CD14-positive monocyte (primary cell): ENCODE measurements at regions not wholly inside any gene's neighbourhood (a gene's known extent, or its start where the extent isn't known, plus 50 kb on each side); places are given as distances from the start of the nearest gene placed in this dataset.
"Not testable (repeated sequence)": the region's sequence is repeated elsewhere in the genome, so short reads cannot be mapped to it uniquely, and the experiment has no call there.

ENCODE experiments used
- DNase-seq, 3 donors: peaks; one replicate each; pipeline ENCODE4 v3.0.0-alpha.2; 2011 to 2022
- H2AFZ ChIP-seq: 2 replicates; pipeline ENCODE4 v1.6.0; 2012; ENCODE audit warnings: mild to moderate bottlenecking, low read depth, low read length, inconsistent platforms; ENCODE audit not compliant: insufficient read depth, poor library complexity, severe bottlenecking
- H3K27ac ChIP-seq, 2 donors: 1 replicate in 1 of 2; 2 replicates in 1 of 2; pipeline ENCODE4 v1.5.1; 2012 to 2013; ENCODE audit warnings: low read length in 2 of 2, control low read depth in 1 of 2, inconsistent platforms in 1 of 2, low read depth in 1 of 2, mild to moderate bottlenecking in 1 of 2
- H3K27me3 ChIP-seq, 2 donors: one replicate each; pipeline versions ENCODE4 v1.6.0 to v1.6.1; 2011 to 2013; ENCODE audit warnings: low read length in 2 of 2; ENCODE audit not compliant: control insufficient read depth in 2 of 2, insufficient read depth in 2 of 2
- H3K36me3 ChIP-seq, 2 donors: replicated peaks in 1 of 2; 1 replicate in 1 of 2; 2 replicates in 1 of 2; pipeline versions ENCODE4 v1.5.1 to v1.6.1; 2012 to 2013; ENCODE audit warnings: low read length in 2 of 2, control low read depth in 1 of 2, inconsistent platforms in 1 of 2, mild to moderate bottlenecking in 1 of 2; ENCODE audit not compliant: insufficient read depth in 2 of 2, control insufficient read depth in 1 of 2
- H3K4me1 ChIP-seq, 2 donors: 1 replicate in 1 of 2; 2 replicates in 1 of 2; pipeline versions ENCODE4 v1.5.1 to v1.6.1; 2012 to 2013; ENCODE audit warnings: low read length in 2 of 2, control low read depth in 1 of 2, inconsistent platforms in 1 of 2, mild to moderate bottlenecking in 1 of 2, moderate library complexity in 1 of 2; ENCODE audit not compliant: insufficient read depth in 2 of 2, control insufficient read depth in 1 of 2
- H3K4me2 ChIP-seq: replicated peaks from 2 replicates; pipeline ENCODE3; 2012; ENCODE audit warnings: low read length, moderate library complexity, mild to moderate bottlenecking; ENCODE audit not compliant: poor library complexity, severe bottlenecking; ENCODE audit errors: extremely low read depth
- H3K4me3 ChIP-seq, 3 experiments: fragments of 200-600 bp in 1 of 3; sonication (generic) in 1 of 3; replicated peaks in 1 of 3; 1 replicate in 2 of 3; 2 replicates in 1 of 3; pipeline ENCODE4 v1.5.1; 2011 to 2013; ENCODE audit warnings: low read length in 3 of 3, mild to moderate bottlenecking in 3 of 3, control low read depth in 2 of 3, low read depth in 2 of 3, inconsistent platforms in 1 of 3, moderate library complexity in 1 of 3
- H3K79me2 ChIP-seq: 2 replicates; pipeline ENCODE4 v1.6.0; 2012; ENCODE audit warnings: mild to moderate bottlenecking, control low read depth, inconsistent platforms, low read length, moderate library complexity; ENCODE audit not compliant: insufficient read depth
- H3K9ac ChIP-seq: 2 replicates; pipeline ENCODE4 v1.6.0; 2017; ENCODE audit warnings: low read length, mild to moderate bottlenecking; ENCODE audit not compliant: insufficient read depth, poor library complexity, severe bottlenecking
- H3K9me3 ChIP-seq, 2 donors: replicated peaks in 1 of 2; 1 replicate in 1 of 2; 2 replicates in 1 of 2; pipeline versions ENCODE4 v1.5.1 to v1.6.1; 2012 to 2013; ENCODE audit warnings: low read length in 2 of 2, control low read depth in 1 of 2; ENCODE audit not compliant: control insufficient read depth in 1 of 2, insufficient read depth in 1 of 2
- H4K20me1 ChIP-seq: 2 replicates; pipeline ENCODE4 v1.6.0; 2012; ENCODE audit warnings: mild to moderate bottlenecking, low read length, control low read depth, moderate library complexity; ENCODE audit not compliant: insufficient read depth
- H3K27ac Mint-ChIP-seq, 7 donors: one replicate each; pipeline ENCODE4 v1.8.0; 2020; ENCODE audit warnings: mild to moderate bottlenecking in 7 of 7, mixed read lengths in 7 of 7, moderate library complexity in 6 of 7, inconsistent platforms in 2 of 7
- H3K27me3 Mint-ChIP-seq, 3 donors: one replicate each; pipeline ENCODE4 v1.8.0; 2021 to 2022; ENCODE audit warnings: low read depth in 3 of 3, mild to moderate bottlenecking in 3 of 3, mixed read lengths in 3 of 3, moderate library complexity in 3 of 3, inconsistent platforms in 1 of 3
- H3K36me3 Mint-ChIP-seq, 2 donors: one replicate each; pipeline ENCODE4 v1.8.0; 2020; ENCODE audit warnings: mixed read lengths in 2 of 2, inconsistent platforms in 1 of 2, mild to moderate bottlenecking in 1 of 2
- H3K4me1 Mint-ChIP-seq: one replicate; pipeline ENCODE4 v1.8.0; 2020; ENCODE audit warnings: mild to moderate bottlenecking, mixed read lengths
- H3K4me3 Mint-ChIP-seq, 2 donors: one replicate each; pipeline ENCODE4 v1.8.0; 2020; ENCODE audit warnings: mild to moderate bottlenecking in 2 of 2, mixed read lengths in 2 of 2, moderate library complexity in 1 of 2
- H3K9me3 Mint-ChIP-seq, 7 donors: one replicate each; pipeline ENCODE4 v1.8.0; 2020 to 2022; ENCODE audit warnings: mixed read lengths in 7 of 7, mild to moderate bottlenecking in 6 of 7, moderate library complexity in 6 of 7, inconsistent platforms in 2 of 7
- WGBS: methylation state at CpG from one replicate; pipeline ENCODE4 v1.1.5; 2013; ENCODE audit warnings: missing lambda C conversion rate; ENCODE audit not compliant: insufficient coverage; 5-methylcytosine and 5-hydroxymethylcytosine counted together
- intact Hi-C, 2 donors: fragments of 100-400 bp; cut with micrococcal nuclease; formaldehyde crosslinking; loops; one replicate each; pipeline versions ENCODE4 v1.15.0 to v1.15.1; 2023
- TF ChIP-seq, protein P1 (sequence below): fragments of 200-600 bp; IDR thresholded peaks from one replicate; pipeline ENCODE4 v1.8.0; 2022; ENCODE audit warnings: antibody characterized with exemption, mild to moderate bottlenecking

DNA sequence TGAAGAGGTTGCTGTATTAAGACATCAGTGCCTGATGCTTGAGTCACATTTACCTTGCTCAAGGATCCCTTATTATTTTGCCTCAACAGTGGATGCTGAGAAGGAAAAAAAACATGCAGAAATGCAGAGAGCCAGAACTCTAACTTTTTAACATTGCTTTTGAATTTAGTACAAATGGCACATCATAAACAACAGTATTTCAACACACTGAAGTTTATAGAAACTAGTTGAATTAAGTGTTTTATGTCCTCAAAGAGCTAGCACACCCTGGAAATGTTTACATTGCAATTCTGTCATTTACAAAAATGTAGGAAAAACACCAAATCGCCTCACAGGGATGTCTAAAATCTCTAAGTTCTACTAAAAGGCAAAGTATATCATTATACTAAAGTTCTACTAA lies 69.5 kb upstream of the BLTP1 start:
- Mint-ChIP-seq H3K9me3 (peaks cover 0 to 16% (median 5%) of the 10 kb centered on the region in 7 donors), H3K4me1 (no peaks in the 10 kb centered on the region), H3K4me3 (no peak overlapping the region), H3K27me3 (peaks cover 0 to 4% (median 2%) of the 10 kb centered on the region in 3 donors), H3K36me3 (no peaks in the 10 kb centered on the region), H3K27ac (no peak overlapping the region)
- H3K27ac ChIP-seq: no peak overlapping the region
- no CpG with 5 or more reads among the region's 1 CpG for WGBS
- DNase-seq: no peak
- intact Hi-C loops: no loop called here
- H3K9ac ChIP-seq: no peak overlapping the region
- H4K20me1 ChIP-seq: no peaks in the 10 kb centered on the region
- H3K4me3 ChIP-seq: no peak overlapping the region
- H3K79me2 ChIP-seq: no peaks in the 10 kb centered on the region
- H3K4me1 ChIP-seq: no peaks in the 10 kb centered on the region
- H3K4me2 ChIP-seq: no peak overlapping the region
- no peak overlapping the region for H2AFZ ChIP-seq
- H3K27me3 ChIP-seq: no peaks in the 10 kb centered on the region
- no peaks in the 10 kb centered on the region for H3K36me3 ChIP-seq
- no peaks in the 10 kb centered on the region for H3K9me3 ChIP-seq
- TF ChIP-seq, protein P1, sequence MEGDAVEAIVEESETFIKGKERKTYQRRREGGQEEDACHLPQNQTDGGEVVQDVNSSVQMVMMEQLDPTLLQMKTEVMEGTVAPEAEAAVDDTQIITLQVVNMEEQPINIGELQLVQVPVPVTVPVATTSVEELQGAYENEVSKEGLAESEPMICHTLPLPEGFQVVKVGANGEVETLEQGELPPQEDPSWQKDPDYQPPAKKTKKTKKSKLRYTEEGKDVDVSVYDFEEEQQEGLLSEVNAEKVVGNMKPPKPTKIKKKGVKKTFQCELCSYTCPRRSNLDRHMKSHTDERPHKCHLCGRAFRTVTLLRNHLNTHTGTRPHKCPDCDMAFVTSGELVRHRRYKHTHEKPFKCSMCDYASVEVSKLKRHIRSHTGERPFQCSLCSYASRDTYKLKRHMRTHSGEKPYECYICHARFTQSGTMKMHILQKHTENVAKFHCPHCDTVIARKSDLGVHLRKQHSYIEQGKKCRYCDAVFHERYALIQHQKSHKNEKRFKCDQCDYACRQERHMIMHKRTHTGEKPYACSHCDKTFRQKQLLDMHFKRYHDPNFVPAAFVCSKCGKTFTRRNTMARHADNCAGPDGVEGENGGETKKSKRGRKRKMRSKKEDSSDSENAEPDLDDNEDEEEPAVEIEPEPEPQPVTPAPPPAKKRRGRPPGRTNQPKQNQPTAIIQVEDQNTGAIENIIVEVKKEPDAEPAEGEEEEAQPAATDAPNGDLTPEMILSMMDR: no peak

DNA sequence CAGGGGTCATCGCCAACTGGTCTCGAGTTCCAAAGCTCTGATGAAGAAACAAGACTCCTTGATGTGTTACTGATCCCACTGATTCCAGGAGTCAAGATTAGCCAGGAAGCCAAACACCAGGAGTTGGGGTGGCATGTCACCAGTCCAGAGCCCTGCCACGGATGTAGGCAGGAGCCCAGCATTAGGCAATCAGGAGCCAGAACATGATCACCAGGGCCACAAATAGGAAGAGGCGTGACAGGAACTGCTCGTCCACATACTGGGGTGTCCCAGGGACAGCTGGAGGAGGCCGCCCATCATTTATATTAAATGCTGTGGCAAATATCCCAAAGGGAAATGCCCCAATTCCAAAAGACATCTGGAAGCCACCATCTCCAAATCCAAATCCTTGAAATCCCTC lies 74.5 kb upstream of the BLTP1 start:
- H3K36me3 Mint-ChIP-seq, H3K27me3 ChIP-seq, H3K36me3 ChIP-seq, H3K9me3 ChIP-seq, DNase-seq, H3K9ac ChIP-seq, H3K4me3 ChIP-seq, H3K27ac ChIP-seq, H2AFZ ChIP-seq, H3K4me3 Mint-ChIP-seq, H4K20me1 ChIP-seq, H3K4me1 ChIP-seq, intact Hi-C loops, H3K4me1 Mint-ChIP-seq, H3K4me2 ChIP-seq, H3K79me2 ChIP-seq, H3K27ac Mint-ChIP-seq, H3K27me3 Mint-ChIP-seq: not testable (repeated sequence)
- WGBS: no CpG with 5 or more reads among the region's 6 CpGs
- peaks cover 0 to 14% (median 5%) of the 10 kb centered on the region in 7 donors for H3K9me3 Mint-ChIP-seq

DNA sequence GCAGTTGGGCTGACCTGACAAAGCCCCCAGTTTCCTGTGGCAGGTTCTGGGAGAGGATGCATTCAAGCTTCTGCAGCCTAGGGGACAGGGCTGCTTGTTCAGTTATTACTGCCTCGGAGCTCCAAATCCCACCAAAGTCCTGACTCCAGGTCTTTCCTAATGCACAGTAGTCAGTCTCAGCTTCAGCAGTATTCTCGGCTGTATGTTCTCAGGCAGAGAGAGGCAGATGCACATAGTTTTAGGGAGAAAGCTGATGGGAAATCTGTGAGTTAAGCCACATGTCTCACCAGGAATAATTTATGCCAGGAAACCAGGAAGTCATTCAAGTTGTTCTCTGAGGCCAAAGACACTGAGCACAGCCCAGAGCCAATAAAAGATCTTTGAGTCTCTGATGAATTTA lies 75.3 kb upstream of the BLTP1 start:
- H3K4me1 Mint-ChIP-seq, H3K4me1 ChIP-seq, H3K79me2 ChIP-seq, intact Hi-C loops, H4K20me1 ChIP-seq, H3K27me3 ChIP-seq, H3K27ac Mint-ChIP-seq, H3K27me3 Mint-ChIP-seq, H3K4me3 ChIP-seq, H3K36me3 Mint-ChIP-seq, H3K9ac ChIP-seq, H3K4me3 Mint-ChIP-seq, H3K36me3 ChIP-seq, H3K9me3 ChIP-seq, H3K27ac ChIP-seq, H2AFZ ChIP-seq, H3K4me2 ChIP-seq, DNase-seq: not testable (repeated sequence)
- no CpG with 5 or more reads among the region's 2 CpGs for WGBS
- H3K9me3 Mint-ChIP-seq: peaks cover 0 to 12% (median 5%) of the 10 kb centered on the region in 7 donors
